HT-29 (cell line): ENCODE measurements at regions not wholly inside any gene's neighbourhood (a gene's known extent, or its start where the extent isn't known, plus 50 kb on each side); places are given as distances from the start of the nearest gene placed in this dataset.
A peak's percentile ranks its signal among the peaks of the same experiment; 100 is the strongest.

Experiments used
- DNase-seq: peaks from one replicate; pipeline ENCODE4 v3.0.0-alpha.2; 2015; ENCODE audit warnings: low spot score

DNA sequence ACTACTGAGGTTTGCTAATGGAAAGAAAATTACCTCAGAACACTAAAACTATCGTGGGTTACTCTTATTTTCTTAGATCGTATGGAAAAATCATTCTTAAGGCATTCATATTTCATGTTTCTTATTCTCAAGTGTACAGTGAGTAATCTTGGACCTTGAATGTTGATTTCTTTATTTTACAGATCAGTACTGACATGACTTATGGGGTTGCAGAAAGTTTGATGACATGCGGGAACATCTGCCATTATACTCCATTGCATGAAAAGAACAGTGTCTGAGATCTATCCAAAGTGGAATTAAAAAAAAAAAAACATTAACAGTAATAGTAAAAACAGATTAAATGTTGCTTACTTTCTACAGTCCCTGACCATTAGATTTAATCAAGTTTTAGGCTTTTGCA, 1290.2 kb upstream of the WWC1 start:
- no peak for DNase-seq

DNA sequence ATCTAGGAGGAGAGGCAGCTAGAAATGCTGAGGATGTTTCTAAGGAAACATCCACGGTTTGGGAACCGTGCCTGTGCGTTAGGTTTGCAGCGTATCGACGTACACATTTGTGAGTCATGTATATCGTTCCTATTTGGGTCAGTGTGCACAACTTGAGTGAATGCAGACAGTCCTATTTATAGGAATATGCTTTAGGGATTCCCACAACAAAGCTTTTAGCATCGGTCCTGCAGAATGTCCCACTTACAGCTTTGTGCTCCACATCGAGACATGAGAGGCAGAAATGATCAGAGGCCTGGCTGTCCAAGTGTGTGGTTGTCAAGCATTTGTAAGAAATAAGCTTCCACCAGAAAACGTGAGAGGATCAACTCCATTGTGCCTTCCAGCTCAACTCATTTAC, 1282.7 kb upstream of the WWC1 start:
- no peak for DNase-seq

DNA sequence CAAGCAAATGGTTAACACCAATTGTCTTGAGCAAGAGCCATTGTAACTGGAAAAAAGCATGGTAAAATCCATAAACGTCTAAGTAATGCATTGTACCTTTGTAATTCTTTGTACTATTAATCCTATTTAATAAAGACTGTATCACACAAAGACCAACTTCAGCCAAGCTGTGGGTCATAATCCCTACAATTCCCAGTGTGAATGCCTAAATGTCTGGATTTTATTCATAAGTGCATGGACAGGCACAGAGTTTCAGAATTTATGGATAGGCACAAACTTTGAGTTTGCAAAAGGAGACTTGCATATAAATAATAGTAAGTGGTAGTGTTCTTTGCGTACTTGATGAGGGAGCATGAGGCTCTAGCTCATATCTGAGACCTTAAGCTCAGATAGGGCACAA, 1280.2 kb upstream of the WWC1 start:
- DNase-seq, result no peak

DNA sequence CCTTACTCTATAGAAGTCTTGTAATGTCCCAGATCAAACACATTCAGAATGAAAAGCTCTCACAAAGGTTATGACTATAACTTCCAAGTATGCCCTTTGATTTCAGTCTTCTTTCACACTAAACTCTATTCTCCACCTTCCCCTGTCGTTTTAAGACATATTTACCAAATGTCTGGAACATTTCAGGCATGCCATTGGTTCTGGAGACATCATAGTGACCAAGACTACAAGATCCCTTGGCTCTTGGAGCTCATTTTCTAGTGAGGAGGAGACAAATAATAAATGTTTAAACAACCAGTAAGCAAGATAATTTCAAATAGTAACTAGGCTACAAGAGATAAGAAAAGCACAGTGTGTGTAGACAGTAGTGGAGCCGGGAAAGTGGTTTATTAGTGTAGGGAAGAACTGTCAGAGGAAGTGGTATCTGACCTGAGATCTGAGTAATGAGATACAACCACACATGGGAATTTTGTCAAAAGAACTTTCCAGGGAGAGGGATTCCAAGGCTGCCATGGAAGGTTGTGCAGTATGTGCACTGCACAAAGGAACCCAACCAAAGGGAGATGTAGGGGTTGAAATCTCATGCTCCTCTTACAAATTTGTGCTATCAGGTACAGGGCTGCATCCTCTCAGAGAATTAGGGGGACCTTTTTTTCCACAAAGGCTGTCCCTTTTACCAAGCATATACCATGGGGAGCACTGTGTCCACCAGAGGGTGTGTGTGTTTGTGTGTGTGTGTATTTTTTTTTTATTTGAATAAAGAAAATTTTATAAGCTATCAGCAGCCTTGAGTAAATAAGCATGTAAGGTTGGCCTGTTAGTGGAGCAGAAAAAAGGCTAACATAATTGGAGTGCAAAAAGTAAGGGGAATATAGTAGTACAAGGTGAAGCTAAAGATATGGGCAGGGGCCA, 1279.1 kb upstream of the WWC1 start:
- no peak for DNase-seq

DNA sequence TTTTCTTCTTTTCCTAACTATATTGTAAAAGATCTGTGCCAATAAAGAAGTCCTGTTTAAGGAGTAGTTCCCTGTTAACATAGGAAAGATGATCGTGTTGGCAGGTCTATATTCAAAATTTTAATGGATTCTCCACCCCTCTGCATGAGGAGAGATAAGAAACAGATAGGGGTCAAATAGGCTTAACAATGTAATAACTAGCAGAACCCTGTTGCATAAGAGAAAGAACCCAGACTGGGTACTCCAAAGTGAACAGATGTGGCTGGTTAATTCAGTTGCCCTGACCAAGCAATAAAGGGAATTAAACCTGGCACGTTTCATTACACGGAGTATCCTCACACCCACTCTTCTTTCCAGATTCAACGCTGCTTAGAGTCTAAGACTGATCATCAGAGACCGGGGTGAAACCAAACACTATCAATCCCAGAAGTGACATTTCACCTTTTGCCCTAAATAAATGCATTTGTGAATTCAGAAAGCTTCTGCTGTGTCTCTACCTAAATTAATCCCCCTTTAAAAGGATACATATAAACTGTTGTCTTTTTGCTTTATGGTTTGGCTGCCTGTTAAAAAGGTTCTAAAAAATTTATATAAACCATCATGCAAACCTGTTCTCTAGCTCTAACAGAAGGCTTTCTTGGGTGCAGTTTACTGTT, 1276.9 kb upstream of the WWC1 start:
- DNase-seq, result no peak

DNA sequence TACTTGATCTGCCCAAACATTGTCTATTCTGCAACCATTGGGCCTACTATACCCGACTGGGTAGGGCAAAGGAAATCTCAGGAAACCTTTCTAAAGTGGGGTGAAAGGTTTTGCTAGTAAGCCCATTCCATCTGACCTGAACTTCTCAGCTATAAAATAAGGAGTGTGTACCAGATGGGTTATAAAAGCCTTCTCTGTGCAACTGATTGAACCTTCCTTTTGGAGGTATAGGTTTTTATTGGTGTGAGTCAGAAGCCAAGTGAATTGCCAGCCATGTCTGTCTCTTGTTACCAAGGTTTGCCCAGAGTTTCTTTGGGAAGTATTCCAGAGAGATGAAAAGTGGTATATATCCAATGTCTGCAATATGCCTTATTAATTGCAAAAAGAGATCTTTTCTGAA, 1271.0 kb upstream of the WWC1 start:
- no peak for DNase-seq

DNA sequence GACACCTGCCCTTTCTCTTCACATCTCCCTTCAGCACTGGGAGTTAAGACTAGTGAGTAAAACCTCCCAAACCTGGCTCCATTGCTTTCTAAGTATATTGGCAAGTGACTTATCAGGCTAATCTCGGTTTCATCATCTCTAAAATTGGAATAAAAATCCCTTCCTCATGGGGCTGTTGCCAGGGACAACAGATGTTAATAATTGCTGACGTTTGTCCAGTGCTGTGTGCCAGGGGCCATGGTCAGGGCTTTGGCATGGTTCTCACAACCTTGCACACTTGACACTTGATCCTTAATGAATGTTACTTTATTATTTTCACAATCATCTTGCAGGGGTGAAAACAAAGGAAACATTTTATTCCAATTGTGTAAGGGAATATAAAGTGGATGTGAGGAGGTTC, 1262.0 kb upstream of the WWC1 start:
- no peak for DNase-seq

DNA sequence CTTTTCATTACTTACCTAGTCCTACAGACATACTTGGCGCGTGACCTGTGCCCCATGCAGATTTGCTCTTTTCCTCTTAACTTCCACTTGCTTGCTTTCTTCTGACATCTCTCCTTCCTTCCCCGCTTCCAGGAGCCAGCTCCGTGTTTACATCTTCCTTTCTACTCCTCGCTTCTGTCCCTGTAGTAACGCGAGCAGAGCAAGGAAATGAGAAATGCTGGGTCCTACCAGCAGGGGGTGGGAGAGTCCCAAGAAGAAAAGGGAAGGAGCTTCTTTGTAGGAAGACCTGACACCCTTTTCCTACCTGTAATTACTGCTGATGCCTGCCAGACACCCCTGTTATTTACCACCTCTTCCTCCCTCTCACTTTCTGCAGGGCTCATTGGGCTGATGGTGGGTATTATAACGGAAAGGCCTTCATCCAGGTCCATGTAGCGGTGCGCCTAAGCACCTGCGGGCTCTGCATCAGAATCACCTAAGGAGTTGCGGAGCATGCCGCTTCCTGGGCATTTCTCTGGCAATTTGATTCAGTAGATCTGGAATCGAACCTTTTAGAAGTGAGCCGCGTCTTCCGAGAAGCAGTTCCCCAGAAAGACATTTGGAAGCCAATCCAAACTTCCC, 1260.8 kb upstream of the WWC1 start:
- DNase-seq, result peak; percentile 30

DNA sequence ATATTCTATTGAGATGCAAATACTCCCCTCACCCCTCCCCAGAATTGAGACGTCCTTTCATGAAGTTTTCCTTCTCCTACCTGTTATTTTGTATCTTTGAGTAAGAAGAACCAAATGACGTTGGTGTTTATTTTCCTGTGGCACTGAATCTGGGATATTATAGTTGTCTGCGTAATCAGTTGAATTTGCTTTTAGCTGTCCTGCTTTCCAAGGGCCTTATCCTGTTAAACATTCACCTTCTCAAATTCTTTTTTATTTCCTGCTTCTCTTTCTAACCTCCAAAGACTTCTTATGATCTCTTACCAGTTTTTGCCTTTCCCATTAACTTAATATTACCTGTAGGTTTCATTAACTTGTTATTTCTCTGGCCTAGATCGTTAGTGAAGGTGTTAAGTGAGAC, 1254.9 kb upstream of the WWC1 start:
- DNase-seq, result no peak

DNA sequence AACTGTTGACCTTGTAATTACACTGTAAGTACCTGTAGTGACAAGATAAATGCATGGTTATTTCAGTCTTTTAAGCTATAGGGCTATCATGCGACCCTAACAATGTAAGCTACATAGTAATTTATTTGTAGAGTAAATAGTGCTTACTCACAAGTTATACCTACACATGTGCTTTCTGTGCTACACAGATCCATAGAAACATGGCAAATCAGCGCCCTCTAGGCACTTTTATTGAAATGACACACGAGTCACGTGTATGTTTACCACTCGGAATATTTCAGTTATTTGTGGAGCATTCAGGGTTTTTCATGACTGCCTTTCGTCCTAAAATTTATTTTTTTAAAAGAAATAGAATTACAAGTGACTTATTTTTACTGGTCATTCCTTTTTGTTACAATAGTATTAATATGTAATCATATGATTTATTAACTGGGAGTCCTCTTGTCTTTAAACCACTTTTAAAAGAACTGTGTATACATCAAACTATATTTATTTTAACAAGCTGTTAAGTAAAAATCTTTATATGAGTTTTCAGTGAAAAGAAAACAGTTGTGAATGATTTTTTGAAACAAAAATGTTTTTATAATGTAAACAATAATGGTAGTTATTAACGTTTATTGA, 1242.3 kb upstream of the WWC1 start:
- peak; percentile 60 for DNase-seq

DNA sequence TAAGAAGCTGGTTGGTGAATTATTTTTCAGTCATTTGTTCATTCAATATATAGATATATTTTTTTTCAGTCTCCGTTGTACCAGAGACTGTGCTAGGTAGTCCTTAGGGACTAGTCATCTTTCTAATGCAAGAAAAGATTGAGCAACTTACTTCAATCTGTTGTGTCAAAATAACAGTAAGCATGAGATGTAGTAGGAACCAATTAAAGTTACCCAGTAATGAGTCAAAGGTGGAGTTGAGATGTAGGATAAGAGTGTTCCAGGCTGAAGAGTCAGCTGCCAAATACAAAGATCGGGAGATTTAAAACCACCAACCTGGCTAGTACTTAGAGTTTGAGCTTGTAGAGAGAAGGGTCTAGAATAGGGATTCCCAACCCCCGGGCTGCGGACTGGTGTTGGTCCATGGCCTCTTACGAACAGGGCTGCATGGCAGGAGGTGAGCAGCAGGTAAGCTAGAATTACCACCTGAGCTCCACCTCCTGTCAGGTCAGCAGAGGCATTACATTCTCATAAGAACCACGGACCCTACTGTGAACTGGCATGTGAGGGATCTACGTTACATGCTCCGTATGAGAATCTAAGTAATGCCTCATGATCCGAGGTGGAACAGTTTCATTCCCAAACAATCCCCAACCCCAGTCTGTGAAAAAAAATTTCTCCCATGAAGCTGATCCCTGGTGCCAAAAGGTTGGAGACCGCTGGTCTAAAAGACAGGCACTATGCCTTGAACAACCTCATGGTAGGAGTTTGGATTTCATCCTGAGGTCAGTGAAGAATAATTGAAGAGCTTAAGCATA, 1241.5 kb upstream of the WWC1 start:
- DNase-seq, result no peak

DNA sequence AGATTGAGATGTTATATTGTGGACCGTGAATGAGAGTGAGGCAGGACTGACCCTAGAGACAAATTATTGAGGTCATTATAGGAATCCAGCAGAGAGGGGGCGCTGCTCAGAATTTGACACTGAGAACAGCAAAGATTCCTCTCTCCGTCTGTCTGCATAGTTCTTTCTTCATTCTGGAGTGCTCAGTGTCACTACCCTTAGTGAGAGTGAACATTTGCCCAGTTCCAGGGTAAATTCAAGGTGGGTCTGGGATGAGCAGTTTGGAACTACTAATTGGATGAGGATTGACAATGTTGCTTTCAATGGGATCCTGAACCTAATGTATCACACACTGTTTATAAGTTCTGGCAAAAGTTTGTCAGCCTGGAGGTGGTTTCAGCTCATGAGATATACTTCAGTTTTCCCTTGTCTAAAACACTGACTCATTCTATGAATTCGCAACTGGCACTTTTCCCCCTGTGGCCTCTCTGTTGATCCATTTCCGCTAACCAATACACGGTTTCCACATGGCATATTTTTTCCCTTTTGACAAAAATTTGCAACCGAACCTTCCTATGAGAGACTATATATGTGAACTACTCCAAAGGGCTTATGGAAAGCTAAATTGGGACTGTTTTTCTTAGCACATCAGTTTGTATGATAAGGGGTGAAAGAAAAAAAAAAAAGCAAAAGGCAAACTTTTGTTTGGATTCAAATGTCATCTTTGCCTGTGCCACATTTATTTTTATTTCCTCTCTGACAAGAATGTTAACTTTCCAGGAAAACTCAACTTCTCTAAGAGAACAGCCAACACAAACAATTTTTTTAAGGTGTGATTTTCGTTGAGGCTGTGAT, 1240.7 kb upstream of the WWC1 start:
- DNase-seq, result peak; percentile 14

DNA sequence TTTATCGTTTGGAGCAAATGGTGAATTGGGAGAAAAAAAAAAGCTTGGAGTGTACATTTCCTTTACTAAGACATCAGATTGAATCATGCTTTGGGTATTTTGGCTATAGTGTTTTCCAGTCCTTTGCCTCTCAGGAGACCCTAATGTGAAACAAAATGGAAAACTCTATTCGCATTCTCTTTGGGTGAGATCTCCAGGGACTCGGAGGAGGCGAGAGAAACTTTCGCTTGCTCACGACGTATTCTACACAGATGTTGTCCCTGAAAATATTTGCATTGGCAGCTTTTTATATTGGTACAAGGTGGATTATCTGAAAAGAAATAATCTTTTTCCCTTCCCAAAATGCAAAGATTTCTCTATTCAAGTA, 1240.1 kb upstream of the WWC1 start:
- no peak for DNase-seq

DNA sequence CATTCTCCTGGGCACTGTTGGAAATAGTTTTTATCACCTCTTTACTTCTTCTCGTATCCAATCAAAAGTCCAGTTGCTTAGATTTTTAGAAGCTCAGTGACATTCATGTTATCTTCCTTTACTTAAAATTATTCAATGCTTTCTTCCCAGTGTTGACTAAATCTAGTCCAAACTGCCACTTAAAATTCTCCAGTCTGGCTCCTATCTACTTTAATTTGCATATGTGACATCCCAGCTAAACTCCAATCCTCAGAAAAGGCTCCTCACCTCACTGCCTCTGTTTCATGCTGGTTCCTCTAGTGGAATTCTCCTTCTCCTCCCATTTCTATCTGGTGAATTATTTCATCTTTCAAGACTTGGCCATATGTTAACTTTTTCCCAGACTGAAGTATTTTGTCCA, 1238.7 kb upstream of the WWC1 start:
- DNase-seq, result no peak

DNA sequence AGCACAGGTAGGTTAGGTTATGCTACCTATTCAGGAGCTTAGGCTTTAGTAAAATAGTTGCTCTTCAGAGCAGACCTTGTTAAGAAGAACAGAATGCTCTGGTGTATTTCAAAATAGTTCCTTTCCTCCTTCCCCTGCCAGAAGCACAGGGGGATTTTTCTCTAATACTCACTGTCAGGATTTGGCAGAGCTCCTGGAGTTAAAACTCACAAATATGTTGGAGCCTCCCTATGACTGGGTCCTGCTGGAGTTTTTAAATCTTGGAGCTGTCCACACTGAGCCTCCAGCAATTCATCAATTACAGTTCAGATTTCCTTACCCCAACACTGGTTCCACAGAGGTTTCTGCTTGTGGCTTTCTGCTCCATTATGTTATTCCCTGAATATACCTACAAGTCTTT, 1233.8 kb upstream of the WWC1 start:
- no peak for DNase-seq

DNA sequence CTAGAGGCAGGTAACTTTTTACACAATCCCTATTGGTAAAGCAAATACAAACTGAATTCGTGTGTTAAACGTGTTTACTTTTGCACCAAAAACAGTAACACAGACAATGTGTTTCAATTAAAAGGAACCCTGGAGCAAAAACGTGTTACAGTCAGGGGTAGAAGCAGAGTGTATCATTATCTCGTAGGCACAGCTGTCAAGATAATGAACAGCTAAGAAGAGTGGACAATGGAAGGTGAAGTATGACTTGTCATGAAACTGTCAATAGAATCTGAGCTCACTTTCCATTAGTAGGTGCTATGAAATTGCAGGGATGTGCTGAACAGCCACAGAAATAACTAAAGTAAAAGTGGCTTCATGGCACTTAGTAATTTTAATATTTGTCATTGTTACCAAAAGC, 1229.8 kb upstream of the WWC1 start:
- no peak for DNase-seq

DNA sequence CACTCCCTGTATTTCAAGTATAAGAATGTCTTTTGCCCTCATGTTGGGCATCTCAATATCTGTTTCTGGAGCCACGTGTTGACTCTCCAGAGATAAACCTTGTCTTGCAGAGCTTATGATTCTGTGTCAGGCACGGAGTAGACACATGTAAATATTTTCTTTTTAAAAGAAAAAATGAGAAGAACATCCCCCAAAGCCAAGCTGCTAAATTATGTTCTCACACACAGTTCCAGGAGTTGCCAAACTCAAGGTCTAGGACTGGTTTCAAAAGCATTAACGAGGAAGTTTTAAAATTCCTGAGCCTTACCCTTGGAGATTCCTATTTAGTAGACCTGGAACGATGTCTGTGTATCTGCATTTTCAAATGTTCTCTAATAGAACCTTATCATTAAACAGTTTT, 1228.3 kb upstream of the WWC1 start:
- no peak for DNase-seq

DNA sequence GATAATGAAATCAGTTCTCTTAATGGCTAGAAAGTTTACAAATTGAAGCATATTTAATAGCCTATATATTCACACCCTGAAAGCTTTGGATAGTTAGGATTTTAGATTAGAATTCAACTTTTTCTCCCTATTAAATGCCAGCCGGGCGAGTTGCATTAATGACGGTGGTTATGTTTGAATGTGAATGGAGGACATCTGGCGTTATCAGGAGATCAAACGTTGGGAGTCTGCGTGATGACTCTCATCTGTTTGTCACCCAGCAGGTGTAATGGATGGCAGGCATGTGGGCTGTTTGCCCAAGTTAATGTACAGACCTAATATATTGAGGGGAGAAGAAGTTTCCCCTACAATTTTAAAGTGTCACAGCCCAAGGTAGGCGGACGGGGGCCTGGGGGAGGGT, 1227.7 kb upstream of the WWC1 start:
- DNase-seq, result no peak

DNA sequence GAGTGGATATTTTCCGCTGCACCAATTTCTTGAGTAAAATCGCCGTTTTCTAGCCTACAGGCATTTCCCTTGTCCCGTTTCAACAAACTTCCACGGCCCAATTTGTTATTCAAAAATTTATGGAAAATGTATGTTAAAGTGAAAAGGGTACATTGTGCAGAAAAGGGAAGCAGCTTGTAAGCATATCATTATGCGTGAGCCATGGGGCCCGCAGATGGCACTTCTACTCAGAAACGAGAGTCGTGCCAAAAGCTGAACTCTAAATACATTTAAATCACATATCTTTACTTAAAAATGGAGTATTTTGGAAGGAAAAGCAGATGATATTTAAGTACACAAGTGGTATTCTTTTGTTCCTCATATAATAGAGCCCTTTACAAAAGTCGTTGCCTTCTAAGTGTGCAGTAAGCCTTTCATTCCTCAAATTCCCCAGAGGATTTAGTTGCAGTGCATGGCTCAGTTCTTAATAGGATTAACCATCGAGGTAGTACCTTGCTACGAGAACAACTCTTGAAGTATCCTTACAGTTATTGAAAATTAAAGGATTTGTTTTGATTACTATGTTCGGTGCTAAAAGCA, 1227.2 kb upstream of the WWC1 start:
- DNase-seq, result no peak

DNA sequence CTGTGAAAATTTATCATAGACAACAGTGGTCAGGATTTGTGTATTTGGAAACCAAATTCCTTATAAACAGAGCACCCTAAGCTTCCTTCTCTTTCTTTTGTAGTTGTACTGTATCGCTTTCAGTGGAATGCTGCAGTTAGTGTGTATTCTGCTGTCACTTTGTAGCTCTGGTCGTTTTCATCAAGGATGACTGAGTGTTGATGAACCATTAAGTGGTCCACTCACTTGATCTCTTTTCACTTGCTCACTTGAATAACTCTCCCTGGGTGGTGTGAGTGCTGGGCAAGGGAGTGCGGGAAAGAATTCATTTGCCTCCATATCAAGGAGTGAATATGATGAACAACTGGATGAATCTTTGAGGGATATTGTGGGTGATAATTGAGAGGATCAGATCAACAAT, 1225.7 kb upstream of the WWC1 start:
- DNase-seq, result no peak
